Activated B cell treated with CpG ODN at 0.5 μM for 24 hours (primary cell): ENCODE measurements at regions not wholly inside any gene's neighbourhood (a gene's known extent, or its start where the extent isn't known, plus 50 kb on each side); places are given as distances from the start of the nearest gene placed in this dataset.

ENCODE experiments used
- ATAC-seq: fragments of 200-7000 bp; cut with Tn5 transposase; one replicate; pipeline ENCODE4 v1.10.0; 2021; ENCODE audit warnings: low read depth, mild to moderate bottlenecking, moderate library complexity
- CTCF ChIA-PET: fragments of 350-600 bp; sonication (Branson Sonifier 250); formaldehyde crosslinking; loops from one replicate; lab custom pipeline; 2021; ENCODE audit warnings: antibody characterized with exemption; lab: Charles Lee
- POLR2A ChIA-PET: fragments of 350-600 bp; sonication (Branson Sonifier 250); formaldehyde crosslinking; loops from one replicate; lab custom pipeline; 2021; ENCODE audit warnings: antibody characterized with exemption; lab: Charles Lee
- DNase-seq: peaks from one replicate; pipeline ENCODE4 v3.0.0; 2022
- H3K27ac Mint-ChIP-seq: one replicate; pipeline ENCODE4 v1.8.0; 2020; ENCODE audit warnings: mixed read lengths
- H3K27me3 Mint-ChIP-seq: one replicate; pipeline ENCODE4 v1.8.0; 2021; ENCODE audit warnings: mixed read lengths
- H3K36me3 Mint-ChIP-seq: one replicate; pipeline ENCODE4 v1.8.0; 2021; ENCODE audit warnings: low read depth, mixed read lengths
- H3K4me1 Mint-ChIP-seq: one replicate; pipeline ENCODE4 v1.8.0; 2021; ENCODE audit warnings: mixed read lengths
- H3K4me3 Mint-ChIP-seq: one replicate; pipeline ENCODE4 v1.8.0; 2020; ENCODE audit warnings: mild to moderate bottlenecking, mixed read lengths
- H3K9me3 Mint-ChIP-seq: one replicate; pipeline ENCODE4 v1.8.0; 2020; ENCODE audit warnings: mixed read lengths
- intact Hi-C: fragments of 100-400 bp; cut with micrococcal nuclease; formaldehyde crosslinking; loops from one replicate; pipeline ENCODE4 v1.15.1; 2024
- TF ChIP-seq, protein P1 (sequence below): fragments of 200-600 bp; IDR thresholded peaks from one replicate; pipeline ENCODE4 v1.8.0; 2022; ENCODE audit warnings: antibody characterized with exemption, mild to moderate bottlenecking

DNA sequence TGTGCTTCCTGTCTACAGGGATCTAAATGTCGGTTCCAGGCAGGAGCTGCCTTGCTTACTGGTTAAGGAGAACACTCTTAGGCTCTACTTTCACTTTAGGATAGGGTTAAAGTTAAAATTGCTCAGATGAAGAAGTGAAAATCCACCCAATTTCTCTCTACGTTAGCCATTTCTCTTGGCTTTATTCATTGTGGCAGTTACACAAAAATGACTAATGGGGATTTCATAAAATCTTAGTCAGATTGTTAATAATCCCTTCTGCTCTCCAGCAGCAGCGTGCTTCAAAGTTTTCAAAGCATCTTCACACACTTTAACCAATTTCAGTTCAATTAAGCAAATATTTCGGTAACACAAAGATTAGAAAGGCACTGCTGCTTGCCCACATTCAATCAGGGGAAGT, 58.4 kb upstream of the RCN1 start:
- H3K27me3 Mint-ChIP-seq = peaks cover 7% of the 10 kb centered on the region
- DNase-seq (no peak), ATAC-seq (no peak)
- POLR2A ChIA-PET = no interaction called here
- H3K36me3 Mint-ChIP-seq = no peaks in the 10 kb centered on the region
- no peak overlapping the region for H3K27ac Mint-ChIP-seq
- TF ChIP-seq, protein P1, sequence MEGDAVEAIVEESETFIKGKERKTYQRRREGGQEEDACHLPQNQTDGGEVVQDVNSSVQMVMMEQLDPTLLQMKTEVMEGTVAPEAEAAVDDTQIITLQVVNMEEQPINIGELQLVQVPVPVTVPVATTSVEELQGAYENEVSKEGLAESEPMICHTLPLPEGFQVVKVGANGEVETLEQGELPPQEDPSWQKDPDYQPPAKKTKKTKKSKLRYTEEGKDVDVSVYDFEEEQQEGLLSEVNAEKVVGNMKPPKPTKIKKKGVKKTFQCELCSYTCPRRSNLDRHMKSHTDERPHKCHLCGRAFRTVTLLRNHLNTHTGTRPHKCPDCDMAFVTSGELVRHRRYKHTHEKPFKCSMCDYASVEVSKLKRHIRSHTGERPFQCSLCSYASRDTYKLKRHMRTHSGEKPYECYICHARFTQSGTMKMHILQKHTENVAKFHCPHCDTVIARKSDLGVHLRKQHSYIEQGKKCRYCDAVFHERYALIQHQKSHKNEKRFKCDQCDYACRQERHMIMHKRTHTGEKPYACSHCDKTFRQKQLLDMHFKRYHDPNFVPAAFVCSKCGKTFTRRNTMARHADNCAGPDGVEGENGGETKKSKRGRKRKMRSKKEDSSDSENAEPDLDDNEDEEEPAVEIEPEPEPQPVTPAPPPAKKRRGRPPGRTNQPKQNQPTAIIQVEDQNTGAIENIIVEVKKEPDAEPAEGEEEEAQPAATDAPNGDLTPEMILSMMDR = no peak
- intact Hi-C loops = no loop called here
- H3K4me3 Mint-ChIP-seq = no peak overlapping the region
- H3K9me3 Mint-ChIP-seq = no peaks in the 10 kb centered on the region
- H3K4me1 Mint-ChIP-seq = no peaks in the 10 kb centered on the region
- CTCF ChIA-PET = no interaction called here

GRCh38 chr11:32032052-32032451, 58.8 kb upstream of the RCN1 start:
- Mint-ChIP-seq H3K4me3 (no peak overlapping the region), H3K27ac (no peak overlapping the region), H3K9me3 (no peaks in the 10 kb centered on the region)

GRCh38 chr11:32030875-32031503, 59.9 kb upstream of the RCN1 start:
- ChIA-PET CTCF (no interaction called here), POLR2A (interaction anchor here (0.7 kb wide), 1 partner anchor 923 kb away, joined by 3 read pairs; no protein-coding TSS in a partner anchor)
- no peaks in the 10 kb centered on the region for H3K4me1 Mint-ChIP-seq
- no peaks in the 10 kb centered on the region for H3K36me3 Mint-ChIP-seq
- H3K9me3 Mint-ChIP-seq = no peaks in the 10 kb centered on the region
- ATAC-seq (no peak), DNase-seq (no peak)
- H3K27me3 Mint-ChIP-seq = peaks cover 4% of the 10 kb centered on the region
- H3K4me3 Mint-ChIP-seq = no peak overlapping the region
- TF ChIP-seq, protein P1 = no peak
- H3K27ac Mint-ChIP-seq = no peak overlapping the region
- intact Hi-C loops = no loop called here

More at GRCh38 chr11:32032052-32032451, 58.8 kb upstream of the RCN1 start:
- Mint-ChIP-seq H3K4me1 (no peaks in the 10 kb centered on the region), H3K36me3 (no peaks in the 10 kb centered on the region), H3K27me3 (peaks cover 4% of the 10 kb centered on the region)
- ATAC-seq (no peak), DNase-seq (no peak)
- CTCF ChIA-PET = no interaction called here
- TF ChIP-seq, protein P1 = no peak
- intact Hi-C loops = no loop called here
- POLR2A ChIA-PET = no interaction called here

GRCh38 chr11:32029721-32030120, 61.2 kb upstream of the RCN1 start:
- H3K36me3 Mint-ChIP-seq = no peaks in the 10 kb centered on the region
- no peaks in the 10 kb centered on the region for H3K9me3 Mint-ChIP-seq
- DNase-seq (no peak), ATAC-seq (no peak)
- intact Hi-C loops = no loop called here
- H3K27ac Mint-ChIP-seq = no peak overlapping the region
- CTCF ChIA-PET = no interaction called here
- TF ChIP-seq, protein P1 = no peak
- POLR2A ChIA-PET = no interaction called here
- H3K27me3 Mint-ChIP-seq = peaks cover 4% of the 10 kb centered on the region
- H3K4me1 Mint-ChIP-seq = no peaks in the 10 kb centered on the region
- no peak overlapping the region for H3K4me3 Mint-ChIP-seq

DNA sequence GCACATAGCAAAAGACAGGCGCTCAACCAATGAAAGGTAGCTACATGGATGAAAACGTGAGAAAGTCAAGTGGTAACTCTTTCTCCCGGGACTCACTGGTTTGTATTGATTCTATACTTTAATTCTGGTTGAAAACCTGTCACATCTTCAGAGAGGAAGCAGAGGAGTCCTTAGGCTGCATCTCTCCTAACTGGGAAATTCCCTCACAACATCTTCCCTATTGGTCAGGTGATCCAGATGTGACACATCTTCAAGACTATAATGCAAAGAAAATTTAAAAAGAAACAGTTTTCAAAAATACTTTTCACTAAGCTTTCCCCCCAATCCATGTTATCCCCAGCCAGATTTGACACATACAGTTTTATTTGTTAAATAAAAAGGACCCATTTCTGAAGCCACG, 62.7 kb upstream of the RCN1 start:
- intact Hi-C loops = no loop called here
- Mint-ChIP-seq H3K27ac (no peak overlapping the region), H3K36me3 (no peaks in the 10 kb centered on the region), H3K4me1 (no peaks in the 10 kb centered on the region), H3K4me3 (no peak overlapping the region), H3K9me3 (no peaks in the 10 kb centered on the region), H3K27me3 (no peaks in the 10 kb centered on the region)
- CTCF ChIA-PET = no interaction called here
- DNase-seq = no peak
- TF ChIP-seq, protein P1 = no peak
- ATAC-seq = no peak
- POLR2A ChIA-PET = no interaction called here
